Adrenal gland (tissue), 9 donors: ENCODE measurements at regions not wholly inside any gene's neighbourhood (a gene's known extent, or its start where the extent isn't known, plus 50 kb on each side); places are given as distances from the start of the nearest gene placed in this dataset.
"Not testable (repeated sequence)": the region's sequence is repeated elsewhere in the genome, so short reads cannot be mapped to it uniquely, and the experiment has no call there.

ENCODE experiments used
- DNase-seq, 7 donors: peaks; one replicate each; pipeline ENCODE4 v3.0.0-alpha.2; 2019 to 2020
- H3K27ac ChIP-seq, 5 donors: fragments of 200-600 bp; sonication (generic) in 4 of 5; 1 replicate in 3 of 5; 2 replicates in 2 of 5; pipeline versions ENCODE4 v1.5.1 to v1.8.0; 2016 to 2020; ENCODE audit warnings: mild to moderate bottlenecking in 1 of 5
- H3K27me3 ChIP-seq: fragments of 200-600 bp; 2 replicates; pipeline ENCODE4 v1.8.0; 2021
- H3K36me3 ChIP-seq, 2 donors: fragments of 200-600 bp; replicated peaks in 1 of 2; 1 replicate in 1 of 2; 2 replicates in 1 of 2; pipeline versions ENCODE4 v1.5.1 to v1.8.0; 2018 to 2022
- H3K4me1 ChIP-seq, 2 donors: fragments of 200-600 bp; replicated peaks in 1 of 2; 1 replicate in 1 of 2; 2 replicates in 1 of 2; pipeline versions ENCODE4 v1.5.1 to v1.8.0; 2018 to 2021
- H3K4me3 ChIP-seq, 4 donors: fragments of 200-600 bp; sonication (generic) in 3 of 4; one replicate each; pipeline ENCODE4 v1.5.1; 2016 to 2018
- H3K9me3 ChIP-seq, 3 donors: fragments of 200-600 bp; sonication (generic) in 1 of 3; replicated peaks in 1 of 3; 1 replicate in 2 of 3; 2 replicates in 1 of 3; pipeline versions ENCODE4 v1.5.1 to v1.8.0; 2016 to 2021
- CTCF ChIP-seq, 6 experiments: fragments of 450-650 bp in 4 of 6; fragments of 200-600 bp in 2 of 6; sonication (generic) in 1 of 6; IDR thresholded peaks; 1 replicate in 5 of 6; 2 replicates in 1 of 6; pipeline versions ENCODE4 v1.5.1 to v1.8.0; 2016 to 2021; ENCODE audit warnings: antibody characterized with exemption in 6 of 6, mild to moderate bottlenecking in 2 of 6, moderate library complexity in 1 of 6
- POLR2A ChIP-seq, 2 donors: fragments of 450-650 bp; IDR thresholded peaks; one replicate each; pipeline ENCODE4 v1.6.1; 2017; ENCODE audit warnings: antibody characterized with exemption in 2 of 2, mild to moderate bottlenecking in 2 of 2, moderate library complexity in 1 of 2
- WGBS, 4 donors: extraction: QIAGEN DNeasy Blood & Tissue Kit in 2 of 4; methylation state at CpG; one replicate each; pipeline versions ENCODE4 v1.1.5 to v1.1.7; 2013 to 2017; 5-methylcytosine and 5-hydroxymethylcytosine counted together
- intact Hi-C, 2 donors: fragments of 100-400 bp; cut with DNase I; formaldehyde crosslinking; loops; one replicate each; pipeline versions ENCODE4 v1.14.1 to v1.15.0; 2022 to 2023
- donor health status: healthy with polysubstance abuse.
- donor health status: Bipolar disorder and iron deficiency.
- donor health status: DM: yes; HTN: yes; CAD: no.
- donor health status: DM: no; HTN: no; CAD: no.
- donor health status: DM: no; HTN: no; CAD: no.

- intact Hi-C loops, result no loop called here
- no peak for DNase-seq
- Histone ChIP-seq H3K9me3 (no peaks in the 10 kb centered on the region), H3K4me3 (no peak overlapping the region), H3K27me3 (no peaks in the 10 kb centered on the region), H3K36me3 (no peaks in the 10 kb centered on the region), H3K27ac (no peak overlapping the region), H3K4me1 (no peaks in the 10 kb centered on the region)
- WGBS, 4 donors, result 78 to 83% (median 81%) methylated on average over 2 of the region's 2 CpGs
- TF ChIP-seq POLR2A (IDR thresholded peaks at IDR 0.05), result no peak
- TF ChIP-seq CTCF (IDR thresholded peaks at IDR 0.05), result no peak
Observed at GRCh38 chr15:39034816-39035215, 470.2 kb upstream of the RASGRP1 start.

- H3K27ac ChIP-seq, H3K27me3 ChIP-seq, intact Hi-C loops, H3K4me1 ChIP-seq, H3K4me3 ChIP-seq, DNase-seq, H3K36me3 ChIP-seq, H3K9me3 ChIP-seq: not testable (repeated sequence)
- 59 to 85% (median 72%) methylated on average over 2 of the region's 2 CpGs for WGBS, 4 donors
Observed at GRCh38 chr15:39037611-39038010, 473.0 kb upstream of the RASGRP1 start.

GRCh38 chr15:39040861-39041260 lies 476.2 kb upstream of the RASGRP1 start:
- no peak for DNase-seq
- H3K36me3 ChIP-seq, result no peaks in the 10 kb centered on the region
- intact Hi-C loops, result no loop called here
- H3K4me1 ChIP-seq, result no peaks in the 10 kb centered on the region
- no peak overlapping the region for H3K4me3 ChIP-seq
- TF ChIP-seq POLR2A (IDR thresholded peaks at IDR 0.05), result no peak
- no peak for TF ChIP-seq CTCF (IDR thresholded peaks at IDR 0.05)
- H3K27ac ChIP-seq, result no peak overlapping the region
- WGBS, 4 donors, result 82 to 88% (median 85%) methylated on average over 3 of the region's 3 CpGs
- H3K9me3 ChIP-seq, result no peaks in the 10 kb centered on the region
- H3K27me3 ChIP-seq, result no peaks in the 10 kb centered on the region

GRCh38 chr15:39041979-39042495 lies 477.4 kb upstream of the RASGRP1 start:
- Histone ChIP-seq H3K27me3 (no peaks in the 10 kb centered on the region), H3K4me3 (no peak overlapping the region), H3K27ac (no peak overlapping the region), H3K4me1 (no peaks in the 10 kb centered on the region), H3K9me3 (no peaks in the 10 kb centered on the region), H3K36me3 (no peaks in the 10 kb centered on the region)
- no peak for TF ChIP-seq CTCF (IDR thresholded peaks at IDR 0.05)
- no peak for TF ChIP-seq POLR2A (IDR thresholded peaks at IDR 0.05)
- WGBS, 4 donors, result 71 to 76% (median 74%) methylated on average over 4 of the region's 4 CpGs
- DNase-seq, result no peak
- intact Hi-C loops, result no loop called here

- no peaks in the 10 kb centered on the region for H3K36me3 ChIP-seq
- TF ChIP-seq POLR2A (IDR thresholded peaks at IDR 0.05), result no peak
- TF ChIP-seq CTCF (IDR thresholded peaks at IDR 0.05), result no peak
- 84 to 89% (median 88%) methylated on average over 4 of the region's 4 CpGs for WGBS, 4 donors
- peaks cover 0 to 8% (median 7%) of the 10 kb centered on the region in 3 donors for H3K9me3 ChIP-seq
- no peaks in the 10 kb centered on the region for H3K27me3 ChIP-seq
- no peak overlapping the region for H3K27ac ChIP-seq
- intact Hi-C loops, result no loop called here
- no peak overlapping the region for H3K4me3 ChIP-seq
- H3K4me1 ChIP-seq, result no peaks in the 10 kb centered on the region
- DNase-seq, result no peak
Observed at GRCh38 chr15:39051626-39052322, 487.2 kb upstream of the RASGRP1 start.
